HEK293 (cell line): ENCODE measurements at regions not wholly inside any gene's neighbourhood (a gene's known extent, or its start where the extent isn't known, plus 50 kb on each side); places are given as distances from the start of the nearest gene placed in this dataset.

Source experiments
- CTCF ChIA-PET: fragments of 350-600 bp; formaldehyde crosslinking; extraction: SDS; loops from one replicate; lab custom pipeline; 2021; ENCODE audit warnings: antibody characterized with exemption; lab: Yijun Ruan, JAX
- POLR2A ChIA-PET: fragments of 300-600 bp; formaldehyde crosslinking; extraction: SDS; loops from one replicate; lab custom pipeline; 2020; ENCODE audit warnings: antibody characterized with exemption, inconsistent platforms; lab: Yijun Ruan, JAX
- H3K27ac ChIP-seq: fragments of 200-500 bp; sonication (Bioruptor generic); 2 replicates; pipeline ENCODE4 v1.5.1; 2014; ENCODE audit warnings: low read depth, low read length, control low read depth, inconsistent platforms; ENCODE audit errors: extremely low read depth
- H3K36me3 ChIP-seq, 2 experiments: fragments of 200-500 bp in 1 of 2; sonication (Bioruptor generic) in 1 of 2; 1 replicate in 1 of 2; 2 replicates in 1 of 2; pipeline ENCODE4 v1.5.1; 2014 to 2017; ENCODE audit warnings: inconsistent platforms in 2 of 2, low read length in 2 of 2; ENCODE audit not compliant: control insufficient read depth in 2 of 2, insufficient read depth in 1 of 2
- H3K4me1 ChIP-seq: fragments of 200-500 bp; sonication (Bioruptor generic); 2 replicates; pipeline ENCODE4 v1.5.1; 2014; ENCODE audit warnings: mild to moderate bottlenecking, low read length, inconsistent platforms; ENCODE audit not compliant: control insufficient read depth, insufficient read depth
- H3K4me3 ChIP-seq: 2 replicates; pipeline ENCODE4 v1.5.1; 2011; ENCODE audit warnings: low read depth, mild to moderate bottlenecking, control low read depth, low read length, moderate library complexity
- H3K9me3 ChIP-seq: fragments of 200-500 bp; sonication (Bioruptor generic); 2 replicates; pipeline ENCODE4 v1.5.1; 2014; ENCODE audit warnings: low read depth, low read length, inconsistent platforms; ENCODE audit not compliant: control insufficient read depth, insufficient read depth
- GLI2 ChIP-seq: fragments of 450-650 bp; formaldehyde crosslinking; IDR thresholded peaks from 2 replicates; pipeline ENCODE4; 2017; ENCODE audit warnings: missing biosample characterization, missing genetic modification characterization, low read depth, borderline replicate concordance
- HOXA7 ChIP-seq: sonication (generic); formaldehyde crosslinking; IDR thresholded peaks from 2 replicates; pipeline ENCODE4 v1.8.1; 2022; ENCODE audit warnings: missing genetic modification reagents, borderline replicate concordance
- IKZF3 ChIP-seq: fragments of 450-650 bp; IDR thresholded peaks from 2 replicates; pipeline ENCODE4 v1.5.0; 2018; ENCODE audit warnings: missing biosample characterization, mild to moderate bottlenecking, missing genetic modification characterization, moderate library complexity
- SCRT1 ChIP-seq: fragments of 450-650 bp; formaldehyde crosslinking; IDR thresholded peaks from 2 replicates; pipeline ENCODE4 v1.5.1; 2016; ENCODE audit warnings: missing biosample characterization, missing genetic modification characterization, borderline replicate concordance
- ZBTB17 ChIP-seq: fragments of 450-650 bp; formaldehyde crosslinking; IDR thresholded peaks from 2 replicates; pipeline ENCODE4 v1.5.1; 2016; ENCODE audit warnings: missing biosample characterization, missing genetic modification characterization
- ZBTB8A ChIP-seq: fragments of 450-650 bp; formaldehyde crosslinking; IDR thresholded peaks from 2 replicates; pipeline ENCODE4 v1.5.1; 2016; ENCODE audit warnings: missing biosample characterization, missing genetic modification characterization
- ZFP69B ChIP-seq: fragments of 450-650 bp; formaldehyde crosslinking; IDR thresholded peaks from 2 replicates; pipeline ENCODE4 v1.5.1; 2016; ENCODE audit warnings: missing biosample characterization, missing genetic modification characterization
- ZNF16 ChIP-seq: fragments of 450-650 bp; formaldehyde crosslinking; IDR thresholded peaks from 2 replicates; pipeline ENCODE4 v1.5.1; 2016; ENCODE audit warnings: low read depth, missing biosample characterization, missing genetic modification characterization
- ZNF391 ChIP-seq: fragments of 450-650 bp; formaldehyde crosslinking; IDR thresholded peaks from 2 replicates; pipeline ENCODE4 v1.5.1; 2016; ENCODE audit warnings: low read depth, missing biosample characterization, missing genetic modification characterization, borderline replicate concordance
- ZNF747 ChIP-seq: fragments of 450-650 bp; formaldehyde crosslinking; IDR thresholded peaks from 2 replicates; pipeline ENCODE4 v1.5.1; 2016; ENCODE audit warnings: missing biosample characterization, missing genetic modification characterization
- ZNF776 ChIP-seq: fragments of 450-650 bp; formaldehyde crosslinking; IDR thresholded peaks from 2 replicates; pipeline ENCODE4 v1.5.0; 2017; ENCODE audit warnings: missing biosample characterization, missing genetic modification characterization, borderline replicate concordance
- ZNF785 ChIP-seq: fragments of 450-650 bp; formaldehyde crosslinking; IDR thresholded peaks from 2 replicates; pipeline ENCODE4 v1.5.1; 2016; ENCODE audit warnings: missing biosample characterization, missing genetic modification characterization
- ZSCAN23 ChIP-seq: fragments of 450-650 bp; formaldehyde crosslinking; IDR thresholded peaks from 2 replicates; pipeline ENCODE4 v1.5.1; 2016; ENCODE audit warnings: missing biosample characterization, missing genetic modification characterization
- TF ChIP-seq, protein P1 (sequence below): fragments of 450-650 bp; formaldehyde crosslinking; conservative IDR thresholded peaks from 2 replicates; pipeline ENCODE4 v1.5.1; 2016; ENCODE audit warnings: low read depth, missing biosample characterization, missing genetic modification characterization
- TF ChIP-seq, protein P2 (sequence below): fragments of 450-650 bp; formaldehyde crosslinking; IDR thresholded peaks from 2 replicates; pipeline ENCODE4 v1.5.1; 2016; ENCODE audit warnings: missing biosample characterization, missing genetic modification characterization, borderline replicate concordance
- TF ChIP-seq, protein P3 (sequence below): sonication (generic); formaldehyde crosslinking; IDR thresholded peaks from 2 replicates; pipeline ENCODE4 v1.8.1; 2022; ENCODE audit warnings: mild to moderate bottlenecking, moderate library complexity, missing genetic modification reagents
- TF ChIP-seq, protein P4 (sequence below): fragments of 450-650 bp; formaldehyde crosslinking; IDR thresholded peaks from 2 replicates; pipeline ENCODE4 v1.5.1; 2016; ENCODE audit warnings: missing biosample characterization, missing genetic modification characterization
- TF ChIP-seq, protein P5 (sequence below): fragments of 450-650 bp; formaldehyde crosslinking; IDR thresholded peaks from 2 replicates; pipeline ENCODE4 v1.5.1; 2017; ENCODE audit warnings: missing biosample characterization, missing genetic modification characterization
- TF ChIP-seq, protein P6 (sequence below): fragments of 450-650 bp; formaldehyde crosslinking; IDR thresholded peaks from 2 replicates; pipeline ENCODE4 v1.5.1; 2017; ENCODE audit warnings: missing biosample characterization, missing genetic modification characterization

DNA sequence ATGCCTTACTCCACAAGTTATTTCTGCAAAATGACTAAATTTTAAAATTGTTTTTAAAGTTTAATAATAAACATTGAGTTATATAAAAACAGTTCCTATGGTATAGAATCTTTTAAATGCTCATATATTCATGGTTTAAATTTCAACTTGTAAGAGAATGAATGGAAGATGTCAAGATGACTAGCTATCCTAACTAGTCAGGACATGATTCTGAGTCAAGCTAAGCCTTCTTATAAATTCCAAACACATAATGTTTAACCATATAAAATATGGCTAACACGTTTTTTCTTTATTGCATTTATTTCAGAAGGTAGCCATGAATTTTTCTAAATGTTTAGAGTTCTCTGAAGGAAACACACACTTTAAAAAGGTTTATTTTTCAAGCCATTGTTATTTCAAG is 320.4 kb downstream of the CBLN2 start (continued):
- TF ChIP-seq, protein P1, sequence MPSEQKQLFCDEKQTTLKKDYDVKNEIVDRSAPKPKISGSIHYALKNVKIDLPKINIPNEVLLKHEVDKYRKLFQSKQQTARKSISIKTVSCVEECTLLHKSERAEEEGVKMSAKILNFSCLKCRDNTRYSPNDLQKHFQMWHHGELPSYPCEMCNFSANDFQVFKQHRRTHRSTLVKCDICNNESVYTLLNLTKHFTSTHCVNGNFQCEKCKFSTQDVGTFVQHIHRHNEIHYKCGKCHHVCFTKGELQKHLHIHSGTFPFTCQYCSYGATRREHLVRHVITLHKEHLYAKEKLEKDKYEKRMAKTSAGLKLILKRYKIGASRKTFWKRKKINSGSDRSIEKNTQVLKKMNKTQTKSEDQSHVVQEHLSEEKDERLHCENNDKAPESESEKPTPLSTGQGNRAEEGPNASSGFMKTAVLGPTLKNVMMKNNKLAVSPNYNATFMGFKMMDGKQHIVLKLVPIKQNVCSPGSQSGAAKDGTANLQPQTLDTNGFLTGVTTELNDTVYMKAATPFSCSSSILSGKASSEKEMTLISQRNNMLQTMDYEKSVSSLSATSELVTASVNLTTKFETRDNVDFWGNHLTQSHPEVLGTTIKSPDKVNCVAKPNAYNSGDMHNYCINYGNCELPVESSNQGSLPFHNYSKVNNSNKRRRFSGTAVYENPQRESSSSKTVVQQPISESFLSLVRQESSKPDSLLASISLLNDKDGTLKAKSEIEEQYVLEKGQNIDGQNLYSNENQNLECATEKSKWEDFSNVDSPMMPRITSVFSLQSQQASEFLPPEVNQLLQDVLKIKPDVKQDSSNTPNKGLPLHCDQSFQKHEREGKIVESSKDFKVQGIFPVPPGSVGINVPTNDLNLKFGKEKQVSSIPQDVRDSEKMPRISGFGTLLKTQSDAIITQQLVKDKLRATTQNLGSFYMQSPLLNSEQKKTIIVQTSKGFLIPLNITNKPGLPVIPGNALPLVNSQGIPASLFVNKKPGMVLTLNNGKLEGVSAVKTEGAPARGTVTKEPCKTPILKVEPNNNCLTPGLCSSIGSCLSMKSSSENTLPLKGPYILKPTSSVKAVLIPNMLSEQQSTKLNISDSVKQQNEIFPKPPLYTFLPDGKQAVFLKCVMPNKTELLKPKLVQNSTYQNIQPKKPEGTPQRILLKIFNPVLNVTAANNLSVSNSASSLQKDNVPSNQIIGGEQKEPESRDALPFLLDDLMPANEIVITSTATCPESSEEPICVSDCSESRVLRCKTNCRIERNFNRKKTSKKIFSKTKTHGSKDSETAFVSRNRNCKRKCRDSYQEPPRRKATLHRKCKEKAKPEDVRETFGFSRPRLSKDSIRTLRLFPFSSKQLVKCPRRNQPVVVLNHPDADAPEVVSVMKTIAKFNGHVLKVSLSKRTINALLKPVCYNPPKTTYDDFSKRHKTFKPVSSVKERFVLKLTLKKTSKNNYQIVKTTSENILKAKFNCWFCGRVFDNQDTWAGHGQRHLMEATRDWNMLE, result no peak
- no peak for TF ChIP-seq HOXA7 (CRISPR knock-in tag)

DNA sequence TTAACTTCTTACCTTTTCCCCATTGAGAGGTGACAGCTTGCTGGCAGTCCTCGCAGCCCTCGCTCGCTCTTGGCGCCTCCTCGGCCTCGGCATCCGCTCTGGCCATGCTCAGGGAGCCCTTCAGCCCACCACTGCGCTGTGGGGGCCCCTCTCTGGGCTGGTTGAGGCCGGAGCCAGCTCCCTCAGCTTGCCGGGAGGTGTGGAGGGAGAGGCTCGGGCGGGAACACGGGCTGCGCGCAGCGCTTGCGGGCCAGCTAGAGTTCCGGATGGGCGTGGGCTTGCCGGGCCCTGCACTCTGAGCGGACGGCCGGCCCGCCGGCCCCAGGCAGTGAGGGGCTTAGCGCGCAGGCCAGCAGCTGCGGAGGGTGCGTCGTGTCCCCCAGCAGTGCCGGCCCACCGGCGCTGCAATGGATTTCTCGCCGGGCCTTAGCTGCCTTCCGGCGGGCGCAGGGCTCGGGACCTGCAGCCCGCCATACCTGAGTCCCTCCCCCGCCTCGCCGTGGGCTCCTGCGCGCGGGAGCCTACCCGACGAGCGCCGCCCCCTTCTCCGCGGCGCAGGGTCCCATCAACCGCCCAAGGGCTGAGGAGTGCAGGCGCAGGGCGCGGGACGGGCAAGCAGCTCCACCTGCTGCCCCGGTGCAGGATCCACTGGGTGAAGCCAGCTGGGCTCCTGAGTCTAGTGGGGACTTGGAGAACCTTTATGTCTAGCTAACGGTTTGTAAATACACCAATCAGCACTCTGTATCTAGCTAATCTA is 335.0 kb downstream of the CBLN2 start:
- H3K4me3 ChIP-seq, result no peak overlapping the region
- H3K4me1 ChIP-seq, result no peaks in the 10 kb centered on the region
- no peaks in the 10 kb centered on the region for H3K9me3 ChIP-seq
- ChIA-PET POLR2A (no interaction called here), CTCF (no interaction called here)
- no peaks in the 10 kb centered on the region for H3K36me3 ChIP-seq
- no peak overlapping the region for H3K27ac ChIP-seq
- TF ChIP-seq ZNF776 (tag by site-specific recombination), result no peak
- TF ChIP-seq, protein P2, sequence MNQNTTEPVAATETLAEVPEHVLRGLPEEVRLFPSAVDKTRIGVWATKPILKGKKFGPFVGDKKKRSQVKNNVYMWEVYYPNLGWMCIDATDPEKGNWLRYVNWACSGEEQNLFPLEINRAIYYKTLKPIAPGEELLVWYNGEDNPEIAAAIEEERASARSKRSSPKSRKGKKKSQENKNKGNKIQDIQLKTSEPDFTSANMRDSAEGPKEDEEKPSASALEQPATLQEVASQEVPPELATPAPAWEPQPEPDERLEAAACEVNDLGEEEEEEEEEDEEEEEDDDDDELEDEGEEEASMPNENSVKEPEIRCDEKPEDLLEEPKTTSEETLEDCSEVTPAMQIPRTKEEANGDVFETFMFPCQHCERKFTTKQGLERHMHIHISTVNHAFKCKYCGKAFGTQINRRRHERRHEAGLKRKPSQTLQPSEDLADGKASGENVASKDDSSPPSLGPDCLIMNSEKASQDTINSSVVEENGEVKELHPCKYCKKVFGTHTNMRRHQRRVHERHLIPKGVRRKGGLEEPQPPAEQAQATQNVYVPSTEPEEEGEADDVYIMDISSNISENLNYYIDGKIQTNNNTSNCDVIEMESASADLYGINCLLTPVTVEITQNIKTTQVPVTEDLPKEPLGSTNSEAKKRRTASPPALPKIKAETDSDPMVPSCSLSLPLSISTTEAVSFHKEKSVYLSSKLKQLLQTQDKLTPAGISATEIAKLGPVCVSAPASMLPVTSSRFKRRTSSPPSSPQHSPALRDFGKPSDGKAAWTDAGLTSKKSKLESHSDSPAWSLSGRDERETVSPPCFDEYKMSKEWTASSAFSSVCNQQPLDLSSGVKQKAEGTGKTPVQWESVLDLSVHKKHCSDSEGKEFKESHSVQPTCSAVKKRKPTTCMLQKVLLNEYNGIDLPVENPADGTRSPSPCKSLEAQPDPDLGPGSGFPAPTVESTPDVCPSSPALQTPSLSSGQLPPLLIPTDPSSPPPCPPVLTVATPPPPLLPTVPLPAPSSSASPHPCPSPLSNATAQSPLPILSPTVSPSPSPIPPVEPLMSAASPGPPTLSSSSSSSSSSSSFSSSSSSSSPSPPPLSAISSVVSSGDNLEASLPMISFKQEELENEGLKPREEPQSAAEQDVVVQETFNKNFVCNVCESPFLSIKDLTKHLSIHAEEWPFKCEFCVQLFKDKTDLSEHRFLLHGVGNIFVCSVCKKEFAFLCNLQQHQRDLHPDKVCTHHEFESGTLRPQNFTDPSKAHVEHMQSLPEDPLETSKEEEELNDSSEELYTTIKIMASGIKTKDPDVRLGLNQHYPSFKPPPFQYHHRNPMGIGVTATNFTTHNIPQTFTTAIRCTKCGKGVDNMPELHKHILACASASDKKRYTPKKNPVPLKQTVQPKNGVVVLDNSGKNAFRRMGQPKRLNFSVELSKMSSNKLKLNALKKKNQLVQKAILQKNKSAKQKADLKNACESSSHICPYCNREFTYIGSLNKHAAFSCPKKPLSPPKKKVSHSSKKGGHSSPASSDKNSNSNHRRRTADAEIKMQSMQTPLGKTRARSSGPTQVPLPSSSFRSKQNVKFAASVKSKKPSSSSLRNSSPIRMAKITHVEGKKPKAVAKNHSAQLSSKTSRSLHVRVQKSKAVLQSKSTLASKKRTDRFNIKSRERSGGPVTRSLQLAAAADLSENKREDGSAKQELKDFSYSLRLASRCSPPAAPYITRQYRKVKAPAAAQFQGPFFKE, result no peak
- TF ChIP-seq SCRT1, result no peak
- TF ChIP-seq, protein P3, sequence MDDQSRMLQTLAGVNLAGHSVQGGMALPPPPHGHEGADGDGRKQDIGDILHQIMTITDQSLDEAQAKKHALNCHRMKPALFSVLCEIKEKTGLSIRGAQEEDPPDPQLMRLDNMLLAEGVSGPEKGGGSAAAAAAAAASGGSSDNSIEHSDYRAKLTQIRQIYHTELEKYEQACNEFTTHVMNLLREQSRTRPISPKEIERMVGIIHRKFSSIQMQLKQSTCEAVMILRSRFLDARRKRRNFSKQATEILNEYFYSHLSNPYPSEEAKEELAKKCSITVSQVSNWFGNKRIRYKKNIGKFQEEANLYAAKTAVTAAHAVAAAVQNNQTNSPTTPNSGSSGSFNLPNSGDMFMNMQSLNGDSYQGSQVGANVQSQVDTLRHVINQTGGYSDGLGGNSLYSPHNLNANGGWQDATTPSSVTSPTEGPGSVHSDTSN, result no peak
- no peak for TF ChIP-seq ZNF391 (tag by site-specific recombination)
- TF ChIP-seq GLI2, result no peak
- TF ChIP-seq ZBTB17 (tag by site-specific recombination), result no peak
- TF ChIP-seq IKZF3 (tag by site-specific recombination), result no peak
- TF ChIP-seq ZFP69B (tag by site-specific recombination), result no peak
- no peak for TF ChIP-seq ZNF747 (tag by site-specific recombination)
- no peak for TF ChIP-seq ZNF16 (tag by site-specific recombination)
- no peak for TF ChIP-seq ZBTB8A (tag by site-specific recombination)
- no peak for TF ChIP-seq ZSCAN23 (tag by site-specific recombination)
- TF ChIP-seq, protein P4, sequence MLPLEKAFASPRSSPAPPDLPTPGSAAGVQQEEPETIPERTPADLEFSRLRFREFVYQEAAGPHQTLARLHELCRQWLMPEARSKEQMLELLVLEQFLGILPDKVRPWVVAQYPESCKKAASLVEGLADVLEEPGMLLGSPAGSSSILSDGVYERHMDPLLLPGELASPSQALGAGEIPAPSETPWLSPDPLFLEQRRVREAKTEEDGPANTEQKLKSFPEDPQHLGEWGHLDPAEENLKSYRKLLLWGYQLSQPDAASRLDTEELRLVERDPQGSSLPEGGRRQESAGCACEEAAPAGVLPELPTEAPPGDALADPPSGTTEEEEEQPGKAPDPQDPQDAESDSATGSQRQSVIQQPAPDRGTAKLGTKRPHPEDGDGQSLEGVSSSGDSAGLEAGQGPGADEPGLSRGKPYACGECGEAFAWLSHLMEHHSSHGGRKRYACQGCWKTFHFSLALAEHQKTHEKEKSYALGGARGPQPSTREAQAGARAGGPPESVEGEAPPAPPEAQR, result no peak
- TF ChIP-seq, protein P5, sequence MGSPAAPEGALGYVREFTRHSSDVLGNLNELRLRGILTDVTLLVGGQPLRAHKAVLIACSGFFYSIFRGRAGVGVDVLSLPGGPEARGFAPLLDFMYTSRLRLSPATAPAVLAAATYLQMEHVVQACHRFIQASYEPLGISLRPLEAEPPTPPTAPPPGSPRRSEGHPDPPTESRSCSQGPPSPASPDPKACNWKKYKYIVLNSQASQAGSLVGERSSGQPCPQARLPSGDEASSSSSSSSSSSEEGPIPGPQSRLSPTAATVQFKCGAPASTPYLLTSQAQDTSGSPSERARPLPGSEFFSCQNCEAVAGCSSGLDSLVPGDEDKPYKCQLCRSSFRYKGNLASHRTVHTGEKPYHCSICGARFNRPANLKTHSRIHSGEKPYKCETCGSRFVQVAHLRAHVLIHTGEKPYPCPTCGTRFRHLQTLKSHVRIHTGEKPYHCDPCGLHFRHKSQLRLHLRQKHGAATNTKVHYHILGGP (tag by site-specific recombination), result no peak
- TF ChIP-seq, protein P6, sequence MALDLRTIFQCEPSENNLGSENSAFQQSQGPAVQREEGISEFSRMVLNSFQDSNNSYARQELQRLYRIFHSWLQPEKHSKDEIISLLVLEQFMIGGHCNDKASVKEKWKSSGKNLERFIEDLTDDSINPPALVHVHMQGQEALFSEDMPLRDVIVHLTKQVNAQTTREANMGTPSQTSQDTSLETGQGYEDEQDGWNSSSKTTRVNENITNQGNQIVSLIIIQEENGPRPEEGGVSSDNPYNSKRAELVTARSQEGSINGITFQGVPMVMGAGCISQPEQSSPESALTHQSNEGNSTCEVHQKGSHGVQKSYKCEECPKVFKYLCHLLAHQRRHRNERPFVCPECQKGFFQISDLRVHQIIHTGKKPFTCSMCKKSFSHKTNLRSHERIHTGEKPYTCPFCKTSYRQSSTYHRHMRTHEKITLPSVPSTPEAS (tag by site-specific recombination), result no peak
- TF ChIP-seq ZNF785 (tag by site-specific recombination), result no peak
